ENCODE measurements at regions not wholly inside any gene's neighbourhood (a gene's known extent, or its start where the extent isn't known, plus 50 kb on each side); places are given as distances from the start of the nearest gene placed in this dataset.

DNA sequence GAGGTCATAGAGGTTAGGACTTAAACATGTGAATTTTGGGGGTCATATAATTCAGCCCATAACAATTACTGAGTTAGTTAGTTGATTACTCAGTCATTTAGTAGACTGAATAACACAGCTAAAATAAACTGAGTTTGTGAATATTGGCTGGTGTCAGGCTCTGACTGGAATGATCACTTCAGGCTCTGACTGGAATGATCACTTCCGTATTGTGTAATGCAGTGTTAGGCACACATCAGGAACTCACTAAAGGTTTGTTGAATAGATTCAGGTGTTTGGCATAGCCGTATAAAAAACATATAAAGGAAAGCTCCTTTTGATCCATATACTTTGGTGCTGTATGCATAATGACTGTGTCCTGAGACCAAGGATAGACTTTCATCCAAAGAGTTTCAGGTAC is 610.5 kb downstream of the INSC start:
- TF ChIP-seq, protein P1, sequence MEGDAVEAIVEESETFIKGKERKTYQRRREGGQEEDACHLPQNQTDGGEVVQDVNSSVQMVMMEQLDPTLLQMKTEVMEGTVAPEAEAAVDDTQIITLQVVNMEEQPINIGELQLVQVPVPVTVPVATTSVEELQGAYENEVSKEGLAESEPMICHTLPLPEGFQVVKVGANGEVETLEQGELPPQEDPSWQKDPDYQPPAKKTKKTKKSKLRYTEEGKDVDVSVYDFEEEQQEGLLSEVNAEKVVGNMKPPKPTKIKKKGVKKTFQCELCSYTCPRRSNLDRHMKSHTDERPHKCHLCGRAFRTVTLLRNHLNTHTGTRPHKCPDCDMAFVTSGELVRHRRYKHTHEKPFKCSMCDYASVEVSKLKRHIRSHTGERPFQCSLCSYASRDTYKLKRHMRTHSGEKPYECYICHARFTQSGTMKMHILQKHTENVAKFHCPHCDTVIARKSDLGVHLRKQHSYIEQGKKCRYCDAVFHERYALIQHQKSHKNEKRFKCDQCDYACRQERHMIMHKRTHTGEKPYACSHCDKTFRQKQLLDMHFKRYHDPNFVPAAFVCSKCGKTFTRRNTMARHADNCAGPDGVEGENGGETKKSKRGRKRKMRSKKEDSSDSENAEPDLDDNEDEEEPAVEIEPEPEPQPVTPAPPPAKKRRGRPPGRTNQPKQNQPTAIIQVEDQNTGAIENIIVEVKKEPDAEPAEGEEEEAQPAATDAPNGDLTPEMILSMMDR (IDR thresholded peaks at IDR 0.05): no peak
- TF ChIP-seq POLR2A (IDR thresholded peaks at IDR 0.05): no peak
